ENCODE measurements at regions not wholly inside any gene's neighbourhood (a gene's known extent, or its start where the extent isn't known, plus 50 kb on each side); places are given as distances from the start of the nearest gene placed in this dataset.
"Not testable (repeated sequence)": the region's sequence is repeated elsewhere in the genome, so short reads cannot be mapped to it uniquely, and the experiment has no call there.

DNA sequence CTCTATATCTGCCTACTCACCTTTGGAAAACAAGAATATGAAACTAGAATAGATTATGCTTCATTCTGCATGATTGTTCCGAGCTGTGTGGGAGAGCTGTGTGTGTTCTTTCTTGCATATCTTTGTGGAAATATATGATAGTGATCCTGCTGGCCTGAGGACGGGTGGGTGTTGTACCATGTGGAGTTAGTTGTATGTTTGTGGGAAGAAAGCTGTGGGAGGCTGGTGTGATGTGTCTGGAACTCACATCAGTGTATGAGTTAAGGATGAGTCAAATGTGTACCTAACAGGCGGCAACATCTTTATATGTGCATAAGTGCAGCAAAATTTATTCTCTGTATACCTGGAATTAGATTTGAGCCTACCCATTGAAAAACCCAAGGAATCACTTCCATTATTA, 208.1 kb upstream of the ADGRL3 start:
- DNase-seq (ENCODE audit: insufficient read length, low spot score) (no peak), FAIRE-seq (no peak)
- TF ChIP-seq, protein P1, sequence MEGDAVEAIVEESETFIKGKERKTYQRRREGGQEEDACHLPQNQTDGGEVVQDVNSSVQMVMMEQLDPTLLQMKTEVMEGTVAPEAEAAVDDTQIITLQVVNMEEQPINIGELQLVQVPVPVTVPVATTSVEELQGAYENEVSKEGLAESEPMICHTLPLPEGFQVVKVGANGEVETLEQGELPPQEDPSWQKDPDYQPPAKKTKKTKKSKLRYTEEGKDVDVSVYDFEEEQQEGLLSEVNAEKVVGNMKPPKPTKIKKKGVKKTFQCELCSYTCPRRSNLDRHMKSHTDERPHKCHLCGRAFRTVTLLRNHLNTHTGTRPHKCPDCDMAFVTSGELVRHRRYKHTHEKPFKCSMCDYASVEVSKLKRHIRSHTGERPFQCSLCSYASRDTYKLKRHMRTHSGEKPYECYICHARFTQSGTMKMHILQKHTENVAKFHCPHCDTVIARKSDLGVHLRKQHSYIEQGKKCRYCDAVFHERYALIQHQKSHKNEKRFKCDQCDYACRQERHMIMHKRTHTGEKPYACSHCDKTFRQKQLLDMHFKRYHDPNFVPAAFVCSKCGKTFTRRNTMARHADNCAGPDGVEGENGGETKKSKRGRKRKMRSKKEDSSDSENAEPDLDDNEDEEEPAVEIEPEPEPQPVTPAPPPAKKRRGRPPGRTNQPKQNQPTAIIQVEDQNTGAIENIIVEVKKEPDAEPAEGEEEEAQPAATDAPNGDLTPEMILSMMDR (IDR thresholded peaks at IDR 0.05; ENCODE audit: insufficient read depth, missing control alignments): no peak

DNA sequence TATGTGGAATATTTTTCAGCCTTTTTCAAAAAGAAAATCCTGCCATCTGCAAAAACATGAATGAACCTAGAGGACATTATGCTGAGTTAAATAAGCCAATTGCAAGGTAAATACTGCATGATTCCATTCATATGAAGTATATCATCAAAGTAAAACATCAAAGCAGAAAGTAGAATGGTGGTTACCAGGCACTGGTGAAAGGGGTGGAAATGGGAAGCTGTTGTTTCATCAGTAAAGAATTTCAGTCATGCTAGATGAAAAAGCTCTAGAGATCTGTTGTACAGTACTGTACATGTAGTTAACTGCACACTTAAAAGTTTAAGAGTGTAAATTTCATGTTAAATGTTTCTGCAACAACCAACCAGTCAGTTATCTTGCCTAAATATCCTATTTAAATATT, 196.8 kb upstream of the ADGRL3 start:
- TF ChIP-seq, protein P1 (IDR thresholded peaks at IDR 0.05; ENCODE audit: insufficient read depth, missing control alignments): no peak
- DNase-seq (ENCODE audit: insufficient read length, low spot score): no peak
- FAIRE-seq: no peak

GRCh38 chr4:61004651-61005170, 195.4 kb upstream of the ADGRL3 start:
- FAIRE-seq (peak; percentile 53), DNase-seq (ENCODE audit: insufficient read length, low spot score) (no peak)
- TF ChIP-seq, protein P1 (IDR thresholded peaks at IDR 0.05; ENCODE audit: insufficient read depth, missing control alignments): no peak

DNA sequence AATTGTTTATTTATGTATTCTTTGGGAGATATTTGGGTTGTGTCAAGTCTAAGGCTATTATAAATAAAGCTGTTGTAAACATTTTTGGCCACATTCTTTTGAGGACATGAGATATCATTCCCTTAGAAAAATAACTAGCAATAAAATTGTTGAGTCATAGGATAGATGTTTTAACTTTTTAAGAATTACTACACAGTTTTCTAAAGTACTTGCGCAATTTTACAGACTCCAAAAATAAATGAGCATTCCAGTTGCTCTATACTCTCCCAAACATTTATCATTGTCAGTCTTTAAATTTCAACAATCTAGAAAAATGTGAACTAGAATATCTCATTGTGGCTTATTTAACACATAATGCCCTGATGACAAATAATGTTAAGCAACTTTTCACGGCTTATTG, 189.1 kb upstream of the ADGRL3 start:
- FAIRE-seq (peak; percentile 64), DNase-seq (ENCODE audit: insufficient read length, low spot score) (no peak)
- TF ChIP-seq, protein P1 (IDR thresholded peaks at IDR 0.05; ENCODE audit: insufficient read depth, missing control alignments): no peak

DNA sequence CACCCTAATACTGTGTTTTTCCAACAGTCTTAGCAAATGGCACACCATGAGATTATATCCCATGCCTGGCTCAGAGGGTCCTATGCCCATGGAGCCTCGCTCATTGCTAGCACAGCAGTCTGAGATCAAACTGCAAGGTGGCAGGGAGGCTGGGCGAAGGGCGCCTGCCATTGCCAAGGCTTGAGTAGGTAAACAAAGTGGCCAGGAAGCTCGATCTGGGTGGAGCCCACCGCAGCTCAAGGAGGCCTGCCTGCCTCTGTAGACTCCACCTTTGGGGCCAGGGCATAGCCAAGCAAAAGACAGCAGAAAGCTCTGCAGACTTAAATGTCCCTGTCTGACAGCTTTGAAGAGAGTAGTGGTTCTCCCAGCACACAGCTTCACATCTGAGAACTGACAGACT, 188.2 kb upstream of the ADGRL3 start:
- DNase-seq (ENCODE audit: insufficient read length, low spot score); FAIRE-seq: not testable (repeated sequence)

DNA sequence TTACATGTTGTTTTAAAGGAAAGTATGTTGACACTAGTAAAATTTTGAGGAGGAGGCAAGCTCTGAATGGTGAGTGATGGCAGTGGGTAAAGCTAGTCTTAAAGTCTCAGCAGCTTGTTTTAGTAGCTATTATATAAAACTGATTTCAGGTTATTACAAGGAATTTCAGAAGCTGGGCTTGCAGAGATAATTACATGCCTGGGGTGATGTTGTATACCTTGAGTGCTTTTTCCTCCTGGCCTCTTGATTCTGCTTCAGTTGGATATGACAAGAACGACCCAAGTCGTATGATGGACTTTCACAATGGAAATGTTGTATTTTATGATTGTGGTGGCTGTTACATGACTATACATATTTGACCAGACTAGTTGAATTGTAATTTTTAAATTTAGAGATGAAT, 175.5 kb upstream of the ADGRL3 start:
- no peak for FAIRE-seq
- TF ChIP-seq, protein P1 (IDR thresholded peaks at IDR 0.05; ENCODE audit: insufficient read depth, missing control alignments): no peak
- no peak for DNase-seq (ENCODE audit: insufficient read length, low spot score)

- DNase-seq (ENCODE audit: insufficient read length, low spot score) (no peak), FAIRE-seq (no peak)
- TF ChIP-seq, protein P1 (IDR thresholded peaks at IDR 0.05; ENCODE audit: insufficient read depth, missing control alignments): no peak
Observed at GRCh38 chr4:61027939-61028338, 172.2 kb upstream of the ADGRL3 start.
